ENCODE measurements at regions not wholly inside any gene's neighbourhood (a gene's known extent, or its start where the extent isn't known, plus 50 kb on each side); places are given as distances from the start of the nearest gene placed in this dataset.

DNA sequence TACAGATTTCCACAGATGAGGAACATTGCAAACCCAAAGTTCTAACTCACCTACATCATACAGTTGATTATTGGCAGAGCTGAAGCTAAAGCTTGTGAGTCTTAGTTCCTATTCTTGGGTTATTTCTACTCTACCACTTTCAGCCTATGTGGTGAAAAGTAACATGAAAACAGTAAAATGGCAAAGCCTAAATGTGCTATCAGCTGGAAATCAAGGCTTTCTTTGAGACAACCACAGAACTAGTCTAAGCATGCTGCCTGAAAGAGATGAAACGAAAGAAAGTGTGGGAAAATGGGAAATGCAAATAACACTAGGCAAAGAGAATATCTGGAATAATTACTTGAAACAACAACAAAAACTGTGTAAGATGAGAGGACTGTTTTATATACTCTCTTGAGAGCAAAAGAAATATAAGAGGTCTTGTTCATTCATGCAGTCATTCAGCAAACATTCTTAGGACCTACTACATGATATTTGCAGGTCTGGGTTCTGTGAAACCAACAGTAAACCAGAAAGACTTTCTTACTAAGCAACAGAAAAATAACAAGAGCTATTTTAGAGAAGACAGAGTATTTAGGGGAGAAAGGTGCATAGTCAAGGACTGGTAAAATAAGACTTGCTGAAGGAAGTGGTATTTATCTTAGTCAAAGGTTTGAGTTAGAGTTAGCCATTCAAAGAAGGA, 437.1 kb downstream of the HTR7 start:
- DNase-seq: no peak

DNA sequence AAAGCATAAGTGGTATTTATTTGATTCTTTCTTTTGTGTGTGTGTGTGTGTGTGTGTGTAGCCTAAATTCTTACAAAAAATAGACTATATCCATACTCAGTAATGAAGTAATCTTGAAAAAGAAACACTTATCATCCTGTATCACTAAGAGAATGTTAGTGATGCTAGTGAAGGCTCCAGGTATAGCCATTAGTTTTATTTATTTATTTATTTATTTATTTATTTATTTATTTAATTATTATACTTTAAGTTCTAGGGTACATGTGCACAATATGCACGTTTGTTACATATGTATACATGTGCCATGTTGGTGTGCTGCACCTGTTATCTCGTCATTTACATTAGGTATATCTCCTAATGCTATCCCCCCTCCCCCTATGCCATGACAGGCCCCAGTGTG, 436.0 kb downstream of the HTR7 start:
- no peak for DNase-seq

DNA sequence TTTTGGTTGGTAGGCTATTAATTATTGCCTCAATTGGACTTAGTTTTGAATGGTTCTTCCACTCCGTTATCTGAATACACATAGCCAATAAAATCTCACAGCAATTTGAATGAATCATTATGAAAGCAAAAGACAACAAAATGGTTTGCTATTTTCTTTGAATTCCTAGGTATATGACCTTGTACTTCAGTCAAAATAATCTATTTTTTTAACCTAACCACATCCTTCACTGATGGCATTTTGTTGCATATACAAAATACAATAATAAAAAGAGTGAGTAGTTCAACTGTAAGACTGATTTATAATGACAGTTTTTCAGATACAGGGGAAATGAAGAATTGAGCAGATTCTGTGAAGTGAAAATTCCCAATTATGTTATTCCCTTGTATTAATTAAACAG, 433.1 kb downstream of the HTR7 start:
- no peak for DNase-seq

DNA sequence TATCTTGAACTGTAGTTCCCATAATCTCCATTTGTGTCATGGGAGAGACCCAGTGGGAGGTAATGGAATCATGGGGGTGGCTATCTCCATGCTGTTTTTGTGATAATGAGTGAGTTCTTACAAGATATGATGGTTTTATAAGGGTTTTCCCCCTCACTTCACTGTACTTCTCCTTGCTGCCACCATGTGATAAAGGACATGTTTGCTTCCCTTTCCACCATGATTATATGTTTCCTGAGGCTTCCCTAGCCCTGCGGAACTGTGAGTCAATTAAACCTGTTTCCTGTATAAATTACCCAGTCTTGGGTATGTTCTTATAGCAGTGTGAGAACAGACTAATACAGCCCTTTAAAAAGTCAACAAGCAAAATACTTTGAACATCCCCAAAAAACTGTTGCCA, 427.7 kb downstream of the HTR7 start:
- no peak for DNase-seq

GRCh38 chr10:90432866-90433265, 425.0 kb downstream of the HTR7 start:
- DNase-seq: no peak

DNA sequence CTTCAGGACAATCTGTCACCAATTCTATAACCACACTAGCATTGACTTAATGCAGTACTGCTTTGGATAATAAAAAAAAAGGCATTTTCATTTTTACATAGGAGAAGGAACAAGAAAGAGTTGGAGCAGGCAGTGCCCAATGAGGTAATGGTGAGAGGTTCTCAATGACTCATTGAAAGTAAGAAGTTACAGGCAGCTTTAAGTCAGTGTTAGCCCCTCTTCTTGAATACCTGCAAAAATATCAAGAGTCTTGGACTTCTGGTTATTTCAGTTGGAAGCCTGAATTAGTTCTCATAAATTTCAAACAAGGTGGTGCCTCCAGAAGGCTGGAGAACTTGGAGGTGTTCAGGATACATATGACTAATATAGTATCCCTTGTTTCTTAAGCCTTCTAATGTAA, 422.5 kb downstream of the HTR7 start:
- no peak for DNase-seq

DNA sequence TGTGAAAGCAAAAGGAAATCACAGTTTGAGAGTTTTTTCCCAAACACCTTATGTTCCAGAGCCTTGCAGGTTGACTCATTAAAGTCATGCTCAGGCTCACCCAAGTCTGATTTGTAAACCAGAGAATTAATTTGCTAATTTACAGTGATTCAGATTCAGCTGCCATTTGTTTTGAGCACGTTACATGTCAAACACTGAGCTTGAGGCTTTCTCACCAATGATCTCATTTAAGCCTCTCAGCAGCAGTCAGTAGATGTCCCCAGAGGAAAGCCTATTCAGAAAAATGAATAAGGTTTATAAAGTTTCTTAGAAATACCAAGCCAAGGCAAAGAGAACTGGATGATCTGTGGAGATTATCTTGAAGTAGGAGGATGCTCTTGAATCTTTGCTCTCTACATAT, 420.4 kb downstream of the HTR7 start:
- DNase-seq: no peak

DNA sequence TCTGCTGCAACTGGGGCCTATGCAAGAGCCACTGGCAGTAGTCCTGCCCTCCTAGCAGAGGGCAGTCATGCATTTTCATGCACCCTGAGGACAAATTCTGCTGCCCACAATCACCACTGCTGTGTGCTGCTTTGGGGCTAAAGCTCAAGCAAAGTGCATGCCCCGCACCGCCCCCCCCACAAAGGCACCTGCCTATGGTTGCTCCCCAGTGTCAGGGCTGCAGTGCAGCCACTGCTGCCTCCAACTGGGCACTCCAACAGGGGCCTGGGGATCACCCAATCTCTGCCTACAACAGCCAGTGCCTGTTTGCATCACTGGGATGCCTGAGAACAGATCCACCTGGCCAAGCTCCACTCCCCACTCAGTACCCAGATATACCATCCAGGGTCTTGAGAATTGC, 417.0 kb downstream of the HTR7 start:
- DNase-seq: no peak

DNA sequence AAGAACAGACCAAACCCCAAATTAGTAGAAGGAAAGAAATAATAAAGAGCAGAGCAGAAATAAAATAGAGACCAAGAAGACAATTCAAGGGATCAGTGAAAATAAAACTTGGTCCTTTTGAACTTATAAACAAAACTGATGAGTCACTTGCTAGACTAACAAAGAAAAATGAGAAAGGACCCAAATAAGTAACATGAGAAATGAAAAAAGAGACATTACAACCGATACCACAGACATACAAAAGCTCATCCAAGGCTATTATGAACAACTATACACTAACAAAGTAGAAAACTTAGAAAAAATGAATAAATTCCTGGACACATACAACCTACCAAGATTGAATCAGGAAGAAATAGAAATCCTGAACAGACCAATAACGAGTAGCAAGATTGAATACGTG, 414.5 kb downstream of the HTR7 start:
- DNase-seq: no peak

GRCh38 chr10:90447831-90448230, 410.0 kb downstream of the HTR7 start:
- no peak for DNase-seq

DNA sequence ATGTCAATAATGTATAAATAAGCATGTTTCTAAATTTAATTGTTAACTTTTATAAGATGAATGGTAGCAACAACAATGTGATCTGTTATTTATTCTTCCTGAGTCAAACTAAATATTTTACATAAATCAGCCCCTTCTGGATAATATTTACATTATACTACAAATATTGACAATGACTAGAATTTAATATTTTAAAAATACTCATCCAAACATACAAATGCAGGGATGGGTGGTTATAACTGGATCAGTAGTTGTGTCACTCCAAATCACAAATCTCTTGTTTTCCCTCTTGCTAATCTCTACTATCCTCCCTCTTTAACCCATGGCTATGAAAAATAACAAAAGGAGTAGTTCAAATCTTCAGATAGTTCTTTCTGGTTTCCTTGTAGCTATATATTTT, 407.0 kb downstream of the HTR7 start:
- no peak for DNase-seq

DNA sequence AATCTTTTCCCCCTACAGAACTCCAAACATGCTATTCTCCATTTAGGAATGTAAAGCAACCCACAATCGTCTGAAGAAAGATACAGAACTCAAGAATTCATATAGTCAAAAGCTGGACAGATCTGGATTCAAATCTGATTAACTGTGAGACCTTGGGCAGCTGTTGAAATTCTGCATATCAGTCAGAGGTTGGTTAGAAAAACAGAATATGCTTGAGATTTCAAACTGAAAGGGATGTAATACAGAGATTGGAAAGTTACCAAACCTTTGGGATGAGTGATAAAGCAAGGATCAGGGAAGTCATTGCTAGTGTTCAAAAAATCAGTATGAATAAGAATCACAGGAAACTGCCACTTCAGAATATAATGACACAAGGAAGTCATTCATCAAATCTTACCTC, 406.6 kb downstream of the HTR7 start:
- DNase-seq: no peak

- DNase-seq: no peak
Observed at GRCh38 chr10:90458054-90458453, 399.8 kb downstream of the HTR7 start.

DNA sequence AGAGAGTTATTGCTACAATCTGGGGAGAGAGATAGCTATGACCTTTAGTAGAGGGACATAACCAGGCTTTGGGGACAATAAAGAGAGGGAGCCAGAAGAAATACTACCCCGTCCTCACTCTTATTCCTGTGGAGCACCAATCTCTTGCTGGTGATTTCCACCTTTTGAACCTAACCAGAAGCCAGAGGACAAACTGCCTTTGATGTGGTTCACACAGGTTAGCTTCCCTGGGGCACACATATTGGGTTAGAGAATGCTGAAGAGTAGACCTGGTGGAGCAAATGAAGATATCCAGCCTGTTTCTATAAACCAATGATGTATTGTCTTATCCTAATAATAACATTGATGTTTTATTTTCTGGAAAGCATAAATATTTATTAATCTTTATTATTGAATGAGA, 399.3 kb downstream of the HTR7 start:
- DNase-seq: no peak

DNA sequence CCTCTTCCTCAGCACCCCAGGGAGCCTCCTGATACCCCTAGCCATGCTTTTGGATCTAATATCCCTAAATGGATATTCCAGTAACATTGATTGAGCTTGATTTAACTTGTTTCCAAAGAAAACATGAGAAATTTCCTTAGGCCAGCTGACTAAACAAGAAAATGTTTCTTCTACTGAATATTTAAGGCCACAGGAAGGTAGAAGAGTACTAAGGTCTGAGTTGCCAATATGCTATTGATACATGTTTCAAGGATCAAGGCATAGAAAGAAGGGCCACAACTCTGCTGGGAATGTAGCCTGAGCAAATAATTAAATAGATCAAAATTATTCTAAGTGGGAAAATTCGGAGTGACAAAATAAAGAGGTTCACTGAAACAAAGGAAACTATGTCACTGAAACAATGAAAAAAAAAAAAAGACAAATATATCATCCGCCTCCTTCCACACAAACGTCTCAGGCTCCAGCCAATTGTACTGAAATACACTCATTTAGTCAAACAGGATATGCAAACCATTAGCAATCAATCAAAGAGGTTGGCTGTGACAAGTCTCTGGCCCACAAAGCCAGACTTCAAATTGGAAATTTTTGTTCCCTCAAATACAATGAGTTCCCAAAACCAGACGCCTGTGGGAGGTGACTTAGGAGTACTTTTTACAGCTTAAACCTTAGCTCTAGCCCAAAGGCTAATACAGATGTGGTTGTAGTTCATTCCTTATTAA, 396.2 kb downstream of the HTR7 start:
- DNase-seq: no peak

DNA sequence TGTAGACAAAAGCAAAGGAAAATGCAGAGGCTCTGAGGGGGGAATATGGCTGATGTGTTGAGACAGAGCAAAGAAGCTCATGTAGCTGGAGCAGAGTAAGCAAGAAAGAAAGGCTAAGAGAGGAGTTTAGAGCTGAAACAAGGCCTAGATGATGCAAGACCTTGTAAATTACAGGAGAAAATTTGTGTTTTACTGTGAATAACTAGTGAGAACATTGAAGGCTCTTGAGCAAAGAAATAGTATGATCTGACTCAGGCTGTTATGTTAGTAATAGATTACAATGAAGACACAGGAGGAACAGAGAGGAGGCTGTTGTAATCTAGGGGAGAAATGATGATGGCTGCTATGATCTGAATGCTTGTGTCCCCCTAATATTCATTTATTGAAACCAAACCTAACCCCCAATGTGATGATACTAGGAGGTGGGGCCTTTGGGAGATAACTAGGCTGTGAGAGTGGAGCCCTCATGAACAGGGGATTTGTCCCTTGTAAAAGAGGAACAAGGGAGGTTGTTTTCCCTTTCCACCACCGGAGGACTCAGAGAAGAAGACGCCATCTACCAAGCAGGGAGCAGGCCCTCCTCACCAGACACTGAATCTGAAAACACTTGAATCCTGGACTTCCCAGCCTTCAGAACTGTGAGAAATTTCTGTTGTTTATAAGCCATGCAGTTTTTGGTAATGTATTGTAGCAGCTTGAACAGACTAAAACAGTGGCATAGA, 394.9 kb downstream of the HTR7 start:
- DNase-seq: no peak

- DNase-seq: no peak
Observed at GRCh38 chr10:90464329-90464728, 393.5 kb downstream of the HTR7 start.

- no peak for DNase-seq
Observed at GRCh38 chr10:90470966-90471365, 386.9 kb downstream of the HTR7 start.

DNA sequence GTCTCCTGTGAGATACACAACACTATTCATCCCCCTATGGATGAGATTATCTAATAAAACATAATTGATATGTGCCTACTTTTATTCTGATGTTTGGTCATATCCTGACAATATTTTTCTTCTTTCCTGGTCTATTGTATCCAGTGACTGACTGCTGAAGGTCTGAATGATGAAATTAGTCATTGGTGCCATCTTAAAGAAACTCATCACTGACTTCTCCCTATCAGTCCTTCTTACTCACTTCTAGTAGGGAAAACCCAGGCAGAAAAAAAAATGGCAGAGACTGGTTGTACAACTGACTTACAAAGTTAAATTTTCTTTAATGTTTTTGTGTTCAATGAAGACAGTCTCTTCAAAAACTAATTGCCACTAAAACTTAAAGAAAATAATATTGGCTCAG, 377.4 kb downstream of the HTR7 start:
- no peak for DNase-seq

GRCh38 chr10:90481326-90481923, 376.4 kb downstream of the HTR7 start:
- no peak for DNase-seq

DNA sequence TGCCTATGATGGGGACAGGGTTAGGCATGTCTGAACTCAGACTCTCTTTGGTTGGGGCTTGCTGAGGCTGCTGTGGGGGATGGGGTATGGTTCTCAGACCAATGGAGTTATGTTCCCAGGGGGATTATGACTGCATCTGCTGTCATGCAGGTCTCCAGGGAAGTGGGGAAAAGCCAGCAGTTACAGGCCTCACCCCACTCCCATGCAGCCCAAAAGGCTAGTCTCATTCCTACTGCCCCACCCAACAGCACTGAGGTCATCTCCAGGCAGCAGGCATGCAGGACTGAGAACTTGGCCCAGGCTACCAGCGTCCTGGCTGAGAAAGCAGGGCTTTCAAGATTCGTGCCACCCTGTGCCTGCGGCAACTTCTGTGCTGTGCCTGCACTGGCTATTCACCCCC, 373.3 kb downstream of the HTR7 start:
- DNase-seq: no peak

DNA sequence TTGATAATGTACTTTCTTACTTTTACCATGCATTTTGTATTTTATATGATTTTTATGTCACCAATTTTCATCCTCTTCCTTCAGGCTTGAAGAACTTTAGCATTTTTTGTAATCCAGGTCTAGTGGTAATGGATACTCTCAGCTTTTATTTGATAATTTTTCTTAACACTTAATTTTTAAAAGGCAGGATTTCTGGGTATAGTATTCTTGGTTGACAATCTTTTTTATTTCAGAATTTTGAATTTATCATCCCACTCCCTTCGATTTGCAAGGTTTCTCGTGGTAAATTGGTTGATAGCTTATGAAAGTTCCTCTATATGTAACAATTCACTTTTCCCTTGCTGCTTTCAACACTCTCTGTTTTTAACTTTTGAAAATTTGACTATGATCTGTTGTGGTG, 363.7 kb downstream of the HTR7 start:
- no peak for DNase-seq

DNA sequence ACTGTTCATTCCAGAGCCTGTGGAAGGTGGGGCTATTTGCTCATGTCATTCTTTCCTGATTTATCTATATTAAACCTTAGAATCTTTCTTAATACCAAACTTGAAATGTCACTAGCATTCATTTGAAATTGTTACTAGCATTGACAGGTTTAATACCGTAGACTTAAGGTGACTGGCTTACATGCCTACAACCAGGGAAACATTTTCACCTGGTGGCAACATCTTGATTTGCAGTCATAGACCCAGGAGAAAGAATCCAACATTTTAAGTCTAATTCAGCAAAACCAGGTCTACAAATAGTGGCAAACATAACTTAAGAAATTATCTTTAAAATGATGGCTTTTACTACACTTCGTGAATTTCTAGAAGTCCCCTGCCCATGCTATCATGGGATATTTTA, 353.7 kb downstream of the HTR7 start:
- no peak for DNase-seq

DNA sequence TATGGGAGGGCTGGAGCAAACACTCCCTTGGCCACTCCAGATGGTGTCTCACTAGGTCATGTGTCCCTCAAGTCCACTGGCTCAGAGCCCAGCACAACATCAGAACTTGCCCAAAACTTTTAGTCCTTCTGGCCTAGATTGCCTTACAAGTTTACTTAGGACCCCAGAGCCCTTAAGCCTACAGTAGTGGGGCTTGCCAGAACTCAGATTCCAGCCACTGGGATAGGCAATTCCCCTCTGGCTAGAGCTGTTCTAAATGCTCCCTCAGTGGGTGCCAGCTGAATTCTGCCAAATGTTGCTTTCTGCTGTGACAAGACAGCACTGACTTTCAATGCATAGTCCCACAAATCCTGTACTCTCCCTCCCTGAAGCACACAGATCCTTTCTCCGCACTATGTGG, 331.1 kb downstream of the HTR7 start:
- DNase-seq: no peak
